SK-N-SH (cell line): ENCODE measurements at regions not wholly inside any gene's neighbourhood (a gene's known extent, or its start where the extent isn't known, plus 50 kb on each side); places are given as distances from the start of the nearest gene placed in this dataset.

ENCODE experiments used
- CHD2 ChIP-seq: fragments of 150-350 bp; IDR thresholded peaks from 2 replicates; pipeline ENCODE4 v1.6.1; 2018; ENCODE audit warnings: low read length; ENCODE audit not compliant: partially characterized antibody
- CTCF ChIP-seq: fragments of 200-600 bp; sonication (generic); IDR thresholded peaks from 2 replicates; pipeline ENCODE4 v1.6.1; 2017; ENCODE audit warnings: antibody characterized with exemption, mild to moderate bottlenecking, moderate library complexity
- ELF1 ChIP-seq: IDR thresholded peaks from 2 replicates; pipeline ENCODE4 v1.4.0; 2012
- EP300 ChIP-seq, 2 experiments: IDR thresholded peaks; 2 replicates each; pipeline versions ENCODE4 v1.4.0 to v1.6.1; 2012; ENCODE audit warnings: borderline replicate concordance in 1 of 2, low read depth in 1 of 2, low read length in 1 of 2
- FOXJ3 ChIP-seq: sonication (generic); formaldehyde crosslinking; IDR thresholded peaks from 2 replicates; pipeline ENCODE4 v1.5.1; 2020; ENCODE audit warnings: mild to moderate bottlenecking, missing genetic modification reagents
- MAX ChIP-seq: IDR thresholded peaks from 2 replicates; pipeline ENCODE4 v1.4.0; 2012; ENCODE audit warnings: low read depth
- MEF2A ChIP-seq: IDR thresholded peaks from 2 replicates; pipeline ENCODE4 v1.4.0; 2012; ENCODE audit warnings: low read depth, borderline replicate concordance
- POLR2AphosphoS5 ChIP-seq: IDR thresholded peaks from 2 replicates; pipeline ENCODE4 v1.6.1; 2012; ENCODE audit warnings: low read depth, low read length
- RAD21 ChIP-seq: IDR thresholded peaks from 2 replicates; pipeline ENCODE4 v1.6.1; 2012; ENCODE audit warnings: mild to moderate bottlenecking, low read length
- YY1 ChIP-seq: IDR thresholded peaks from 2 replicates; pipeline ENCODE4 v1.4.0; 2012; ENCODE audit warnings: low read depth, mild to moderate bottlenecking
- ZBTB33 ChIP-seq: IDR thresholded peaks from 2 replicates; pipeline ENCODE4 v1.4.0; 2012; ENCODE audit warnings: low read depth, borderline replicate concordance

- TF ChIP-seq MAX (no peak), RAD21 (no peak), CHD2 (no peak), ELF1 (no peak), ZBTB33 (no peak), CTCF (no peak), EP300 (IDR thresholded peaks at IDR 0.05; ENCODE audit: borderline replicate concordance in 1 of 2, low read depth in 1 of 2, low read length in 1 of 2) (no peak), MEF2A (no peak), FOXJ3 (CRISPR knock-in tag) (no peak), YY1 (no peak), POLR2AphosphoS5 (no peak)
Measured at GRCh38 chr10:88163572-88163971, 300.1 kb downstream of the PTEN start.
